ENCODE measurements at regions not wholly inside any gene's neighbourhood (a gene's known extent, or its start where the extent isn't known, plus 50 kb on each side); places are given as distances from the start of the nearest gene placed in this dataset.
A peak's percentile ranks its signal among the peaks of the same experiment; 100 is the strongest.

GRCh38 chr10:131667561-131667960 is 233.2 kb upstream of the PPP2R2D start (continued):
- TF ChIP-seq ZBTB4 (CRISPR knock-in tag; IDR thresholded peaks at IDR 0.05) (no peak), NFXL1 (IDR thresholded peaks at IDR 0.05; ENCODE audit: borderline replicate concordance) (no peak), MAX (IDR thresholded peaks at IDR 0.05; ENCODE audit: low read depth, low read length) (no peak)

GRCh38 chr10:131668903-131669302 is 231.9 kb upstream of the PPP2R2D start:
- SMC1A ChIA-PET (ENCODE audit: uncharacterized antibody, unreplicated experiment): no interaction called here
- DNase-seq (ENCODE audit: low read depth, low spot score) (peak; percentile 9), FAIRE-seq (no peak), ATAC-seq (peak; percentile 61)
- in situ Hi-C loops (cut with MboI) (no loop called here), intact Hi-C loops (cut with micrococcal nuclease; ENCODE audit: unreplicated experiment) (no loop called here)
- under 1% methylated on average over 7 of the region's 7 CpGs for WGBS (ENCODE audit: insufficient coverage, insufficient replicate concordance, low lambda C conversion rate, missing lambda C conversion rate)
- Histone ChIP-seq H3K4me2 (ENCODE audit: control insufficient read depth, insufficient read depth) (no peak overlapping the region), H3K4me3 (no peak overlapping the region; the same call in 1 of the 2 replicates), H3K9ac (ENCODE audit: control insufficient read depth, insufficient read depth, low read length) (no peak overlapping the region), H3K27me3 (replicated peaks in 1 of 2; ENCODE audit: control insufficient read depth in 2 of 2, insufficient read depth in 2 of 2, low read length in 1 of 2) (no peaks in the 10 kb centered on the region), H3K36me3 (ENCODE audit: control insufficient read depth in 2 of 2, insufficient read depth in 2 of 2, low read length in 1 of 2) (no peaks in the 10 kb centered on the region), H3K79me2 (ENCODE audit: control insufficient read depth, insufficient read depth, low read length) (no peaks in the 10 kb centered on the region), H4K20me1 (ENCODE audit: control insufficient read depth, insufficient read depth) (no peaks in the 10 kb centered on the region), H3K9me3 (replicated peaks; ENCODE audit: control insufficient read depth, insufficient read depth, low read length) (no peaks in the 10 kb centered on the region; the same call in 2 of the 3 replicates), H2AFZ (ENCODE audit: control insufficient read depth, low read depth, low read length) (no peak overlapping the region), H3K4me1 (ENCODE audit: control insufficient read depth, insufficient read depth, low read length) (no peaks in the 10 kb centered on the region), H3K27ac (ENCODE audit: control insufficient read depth, insufficient read depth) (no peak overlapping the region)
- TF ChIP-seq STAT3 (IDR thresholded peaks at IDR 0.05; ENCODE audit: low read depth, low read length) (no peak), NFIC (IDR thresholded peaks at IDR 0.05; ENCODE audit: low read depth, low read length) (0 out of 2 replicates have a peak, but pooled peaks have one; percentile 24), RUNX3 (IDR thresholded peaks at IDR 0.05; ENCODE audit: low read length) (peak; percentile 79), CEBPZ (IDR thresholded peaks at IDR 0.05; ENCODE audit: low read depth, low read length) (no peak), ZNF207 (IDR thresholded peaks at IDR 0.05; ENCODE audit: borderline replicate concordance) (no peak), BCL11A (IDR thresholded peaks at IDR 0.05; ENCODE audit: low read depth, low read length) (peak; percentile 35; the same call in 1 of the 2 replicates)
- RAD21 ChIA-PET (ENCODE audit: unreplicated experiment): no interaction called here
- CTCF ChIA-PET: interaction anchor here (1.1 kb wide), 2 partner anchors 9 to 20 kb away, joined by 3 read pairs; no protein-coding TSS in a partner anchor
- POLR2A ChIA-PET: no interaction called here
- no TSS peak for BruUV-seq (replicated peaks)
